GM19372 (cell line): ENCODE measurements at regions not wholly inside any gene's neighbourhood (a gene's known extent, or its start where the extent isn't known, plus 50 kb on each side); places are given as distances from the start of the nearest gene placed in this dataset.
"Not testable (repeated sequence)": the region's sequence is repeated elsewhere in the genome, so short reads cannot be mapped to it uniquely, and the experiment has no call there.

Experiments used
- ATAC-seq: cut with Tn5 transposase; IDR thresholded peaks from one replicate; pipeline ENCODE4 v1.9.1; 2021; ENCODE audit warnings: mild to moderate bottlenecking, low read depth, moderate library complexity; ENCODE audit not compliant: unreplicated experiment

- ATAC-seq: no peak
Observed at GRCh38 chr1:172833954-172834353, 175.1 kb downstream of the FASLG start.

DNA sequence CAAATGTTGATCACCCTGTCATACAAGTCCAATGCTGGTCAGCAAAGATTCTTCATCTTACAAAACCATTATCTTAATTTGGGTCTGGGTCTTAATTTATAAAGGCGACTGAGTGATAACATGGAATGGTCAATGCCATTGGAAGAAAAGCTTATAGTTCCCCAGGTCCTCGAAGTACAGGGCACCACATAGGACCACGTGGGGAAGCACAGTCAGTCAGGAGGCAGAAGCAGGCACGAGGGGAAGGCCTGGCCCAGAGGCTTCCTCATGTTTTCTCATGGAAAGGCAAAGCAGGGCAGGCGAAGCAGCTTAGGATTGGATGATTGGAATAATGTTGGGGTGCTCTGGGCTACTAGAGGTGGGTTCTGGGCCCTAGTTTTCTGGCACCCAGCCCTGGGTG, 175.7 kb downstream of the FASLG start:
- ATAC-seq: no peak

GRCh38 chr1:172835834-172836233, 176.9 kb downstream of the FASLG start:
- no peak for ATAC-seq

DNA sequence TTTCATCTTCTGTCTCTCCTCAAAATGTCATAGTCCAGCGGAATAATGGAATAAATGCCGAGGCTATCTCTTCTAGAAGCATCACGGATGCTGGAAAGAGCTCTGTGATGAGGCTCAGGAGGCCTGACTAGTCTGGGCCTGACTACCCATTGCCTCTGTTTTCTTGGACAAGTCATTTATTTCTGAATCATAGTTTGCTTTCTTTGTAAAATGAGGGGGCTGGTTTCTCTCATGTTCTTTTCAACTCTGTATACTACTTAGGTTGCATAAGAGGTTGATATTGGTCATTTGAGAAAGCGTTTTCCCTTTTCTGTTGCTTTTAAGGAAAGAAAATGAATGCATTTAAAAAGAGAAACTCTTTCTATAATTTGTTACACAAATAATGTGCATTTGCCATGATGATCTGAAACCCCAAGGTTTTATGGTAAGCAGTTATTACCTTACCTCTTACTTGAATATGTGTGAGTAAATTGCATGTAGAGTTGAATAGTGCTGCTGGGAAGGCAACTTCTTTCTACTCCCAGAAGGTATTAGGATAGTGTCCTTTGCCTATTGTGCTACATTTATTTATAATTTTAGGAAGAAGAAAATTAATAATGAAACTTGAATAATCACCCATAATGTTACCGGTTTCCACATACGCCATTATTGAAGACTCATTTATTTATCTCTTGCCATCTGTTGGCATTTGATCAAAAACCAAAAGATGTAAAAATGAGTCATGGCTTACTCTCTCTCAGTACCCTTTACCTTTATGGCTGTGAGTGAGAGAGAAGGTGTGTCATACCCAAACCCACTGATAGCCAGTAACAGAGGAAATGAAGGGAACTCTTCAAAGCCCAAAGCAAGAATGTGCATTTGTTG, 179.1 kb downstream of the FASLG start:
- ATAC-seq: no peak

DNA sequence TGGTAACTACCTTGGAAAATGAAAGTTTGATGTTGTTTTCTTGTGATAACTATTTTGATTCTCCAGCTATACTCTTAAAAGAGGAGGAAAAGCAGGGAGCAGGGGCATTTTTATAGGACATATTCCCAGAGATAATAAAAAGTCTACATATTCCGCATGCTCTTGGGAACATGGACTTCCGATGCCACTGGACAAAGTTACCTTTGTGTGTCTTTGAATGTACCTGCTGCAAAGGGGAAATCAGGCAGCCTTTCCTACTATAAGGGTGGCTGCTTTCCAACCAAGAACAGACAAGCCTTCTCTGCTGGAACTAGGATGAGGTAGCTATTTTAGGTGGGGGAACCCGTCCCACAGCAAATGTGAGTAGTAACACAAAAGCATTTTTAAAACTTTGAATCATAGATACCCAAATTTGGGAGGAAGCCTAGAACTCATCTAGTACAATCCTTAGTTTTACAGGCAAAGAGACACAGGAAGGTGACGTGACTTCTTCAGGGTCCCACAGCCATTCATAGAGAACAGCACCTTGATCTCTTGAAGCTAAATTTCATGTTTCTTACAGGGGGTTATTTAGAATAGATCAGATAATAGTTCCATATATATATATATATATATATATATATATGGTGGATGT, 179.9 kb downstream of the FASLG start:
- ATAC-seq: no peak

DNA sequence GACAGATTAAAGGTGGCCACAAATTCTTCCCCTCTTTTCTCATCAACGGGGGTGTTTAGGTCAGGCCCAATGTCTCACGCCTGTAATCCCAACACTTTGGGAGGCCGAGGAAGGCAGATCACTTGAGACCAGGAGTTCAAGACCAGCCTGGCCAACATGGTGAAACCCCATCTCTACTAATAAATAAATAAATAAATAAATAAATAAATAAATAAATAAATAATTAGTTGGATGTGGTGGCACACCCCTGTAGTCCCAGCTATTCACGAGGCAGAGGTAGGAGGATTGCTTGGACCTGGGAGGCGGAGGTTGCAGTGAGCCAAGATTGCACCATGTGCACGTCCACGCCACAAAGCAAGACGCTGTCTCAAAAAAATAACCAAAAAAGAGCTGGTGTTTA, 180.7 kb downstream of the FASLG start:
- ATAC-seq: not testable (repeated sequence)

DNA sequence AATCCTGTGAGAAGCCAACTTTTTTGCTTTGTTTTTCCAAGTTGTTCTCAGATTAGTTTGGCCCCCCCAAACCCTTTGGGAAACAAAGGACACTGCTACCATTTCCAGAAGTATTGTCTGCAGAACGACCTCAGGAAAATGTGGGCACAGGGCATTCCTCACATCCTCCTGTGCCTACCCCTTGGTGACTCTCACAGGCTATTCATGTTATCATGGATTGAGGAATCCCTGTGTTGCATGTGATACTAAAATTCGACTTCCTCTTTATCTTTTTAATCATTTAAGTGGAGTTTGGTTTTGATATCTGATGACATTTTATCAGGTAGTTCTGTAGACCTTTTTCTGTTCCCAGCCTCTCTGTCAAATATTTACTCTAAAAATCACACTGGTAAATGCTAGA, 184.5 kb downstream of the FASLG start:
- ATAC-seq: no peak

GRCh38 chr1:172845371-172845770, 186.5 kb downstream of the FASLG start:
- no peak for ATAC-seq

- ATAC-seq: no peak
Observed at GRCh38 chr1:172845865-172846264, 187.0 kb downstream of the FASLG start.

- ATAC-seq: not testable (repeated sequence)
Observed at GRCh38 chr1:172847814-172848213, 188.9 kb downstream of the FASLG start.

DNA sequence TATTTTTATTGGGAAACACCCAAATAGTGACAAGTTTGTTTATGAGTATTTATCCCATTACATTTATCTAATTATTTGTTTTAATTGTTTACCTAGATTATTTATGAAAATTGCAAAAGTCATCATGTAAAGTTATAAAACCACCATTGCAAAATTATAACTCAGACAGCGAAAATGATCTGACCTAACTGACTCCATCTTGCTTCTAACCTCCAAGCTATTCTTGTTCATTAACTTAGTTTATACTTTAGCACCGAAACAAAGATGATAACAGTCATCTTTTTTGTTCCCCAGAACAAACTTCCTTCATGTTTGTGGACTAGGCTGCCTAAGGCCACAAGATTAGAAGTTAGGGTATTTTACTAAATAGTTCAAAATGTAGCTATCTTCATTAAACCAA, 190.8 kb downstream of the FASLG start:
- ATAC-seq: no peak

- ATAC-seq: no peak
Observed at GRCh38 chr1:172851077-172851476, 192.2 kb downstream of the FASLG start.

DNA sequence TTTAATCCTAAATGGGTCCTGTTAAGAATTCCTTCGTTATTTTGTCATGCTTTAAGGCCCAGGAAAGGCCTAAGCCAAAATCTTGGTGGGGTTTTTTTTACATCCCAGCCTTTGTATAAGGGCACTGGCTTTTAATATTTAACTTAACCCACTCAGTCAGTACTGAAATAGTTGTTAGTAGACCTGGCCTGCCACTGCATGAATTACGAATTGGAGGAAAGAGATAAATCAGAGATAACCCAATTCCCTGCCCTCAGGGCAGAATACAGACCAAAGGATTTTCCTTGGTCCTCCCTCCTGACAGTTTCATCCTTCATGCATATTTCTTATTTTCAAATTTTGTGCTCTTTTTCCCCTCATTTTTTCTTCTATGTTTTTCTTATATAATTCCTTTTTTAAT, 193.0 kb downstream of the FASLG start:
- ATAC-seq: no peak

GRCh38 chr1:172855983-172856382, 194.8 kb downstream of the TNFSF18 start:
- not testable (repeated sequence) for ATAC-seq

- ATAC-seq: no peak
Observed at GRCh38 chr1:172863031-172863430, 187.7 kb downstream of the TNFSF18 start.

- ATAC-seq: no peak
Observed at GRCh38 chr1:172867216-172867818, 183.4 kb downstream of the TNFSF18 start.

GRCh38 chr1:172870901-172871606, 179.7 kb downstream of the TNFSF18 start:
- ATAC-seq: no peak

GRCh38 chr1:172874950-172875349, 175.8 kb downstream of the TNFSF18 start:
- no peak for ATAC-seq

DNA sequence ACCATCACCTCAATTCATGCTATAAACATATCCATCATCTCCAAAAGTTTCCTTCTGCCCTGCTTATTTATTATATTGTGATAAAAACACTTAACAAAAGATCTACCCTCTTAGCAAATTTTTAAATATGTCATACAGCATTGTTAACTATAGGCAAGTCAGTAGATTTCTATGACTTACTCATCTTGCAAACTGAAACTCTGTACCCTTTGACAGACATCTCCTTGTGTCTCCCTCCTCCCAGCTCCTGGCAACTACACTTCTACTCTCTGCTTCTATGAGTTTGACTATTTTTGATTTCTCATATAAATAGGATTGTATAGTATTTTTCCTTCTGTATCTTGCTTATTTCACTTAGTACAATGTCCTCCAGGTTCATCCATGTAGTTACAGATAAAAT, 174.8 kb downstream of the TNFSF18 start:
- ATAC-seq: no peak

GRCh38 chr1:172882385-172882784, 168.4 kb downstream of the TNFSF18 start:
- no peak for ATAC-seq

- no peak for ATAC-seq
Observed at GRCh38 chr1:172882791-172883386, 167.9 kb downstream of the TNFSF18 start.
